MM.1S (cell line): ENCODE measurements at regions not wholly inside any gene's neighbourhood (a gene's known extent, or its start where the extent isn't known, plus 50 kb on each side); places are given as distances from the start of the nearest gene placed in this dataset.

Experiments used
- EZH2 ChIP-seq: fragments of 300-600 bp; sonication (generic); optimal IDR thresholded peaks from 2 replicates; pipeline ENCODE3; 2017; ENCODE audit warnings: low read depth, mild to moderate bottlenecking, antibody characterized with exemption, low read length, mixed read lengths
- EZH2phosphoT487 ChIP-seq: fragments of 300-600 bp; sonication (generic); IDR thresholded peaks from 2 replicates; pipeline ENCODE4 v1.6.1; 2018; ENCODE audit warnings: antibody characterized with exemption, low read length
- TF ChIP-seq, protein P1 (sequence below): fragments of 300-600 bp; sonication (generic); IDR thresholded peaks from 2 replicates; pipeline ENCODE4 v1.5.1; 2016; ENCODE audit warnings: antibody characterized with exemption, low read length, mixed read lengths

DNA sequence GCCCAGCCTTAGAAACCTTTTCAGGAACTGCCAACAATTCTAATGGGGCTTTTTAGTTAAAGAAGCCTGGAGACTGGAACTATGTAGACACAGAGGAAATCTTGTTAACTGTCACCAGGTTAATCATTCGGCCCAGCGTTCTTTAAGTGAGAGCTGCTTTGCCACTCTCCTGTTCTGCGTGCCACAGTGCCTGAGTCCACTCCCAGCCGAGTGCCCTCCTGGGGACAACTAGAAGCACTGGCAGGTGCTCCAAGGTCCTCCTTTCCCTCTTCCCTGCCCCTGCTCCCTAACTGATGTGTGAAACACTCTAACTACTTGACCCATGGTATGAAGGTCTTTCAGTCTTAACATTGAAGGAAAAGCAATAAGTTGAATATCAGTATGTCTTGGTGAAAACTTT is 151.2 kb upstream of the TLL1 start:
- TF ChIP-seq, protein P1, sequence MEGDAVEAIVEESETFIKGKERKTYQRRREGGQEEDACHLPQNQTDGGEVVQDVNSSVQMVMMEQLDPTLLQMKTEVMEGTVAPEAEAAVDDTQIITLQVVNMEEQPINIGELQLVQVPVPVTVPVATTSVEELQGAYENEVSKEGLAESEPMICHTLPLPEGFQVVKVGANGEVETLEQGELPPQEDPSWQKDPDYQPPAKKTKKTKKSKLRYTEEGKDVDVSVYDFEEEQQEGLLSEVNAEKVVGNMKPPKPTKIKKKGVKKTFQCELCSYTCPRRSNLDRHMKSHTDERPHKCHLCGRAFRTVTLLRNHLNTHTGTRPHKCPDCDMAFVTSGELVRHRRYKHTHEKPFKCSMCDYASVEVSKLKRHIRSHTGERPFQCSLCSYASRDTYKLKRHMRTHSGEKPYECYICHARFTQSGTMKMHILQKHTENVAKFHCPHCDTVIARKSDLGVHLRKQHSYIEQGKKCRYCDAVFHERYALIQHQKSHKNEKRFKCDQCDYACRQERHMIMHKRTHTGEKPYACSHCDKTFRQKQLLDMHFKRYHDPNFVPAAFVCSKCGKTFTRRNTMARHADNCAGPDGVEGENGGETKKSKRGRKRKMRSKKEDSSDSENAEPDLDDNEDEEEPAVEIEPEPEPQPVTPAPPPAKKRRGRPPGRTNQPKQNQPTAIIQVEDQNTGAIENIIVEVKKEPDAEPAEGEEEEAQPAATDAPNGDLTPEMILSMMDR: no peak
- TF ChIP-seq EZH2 (no peak), EZH2phosphoT487 (no peak)
